ENCODE measurements at regions not wholly inside any gene's neighbourhood (a gene's known extent, or its start where the extent isn't known, plus 50 kb on each side); places are given as distances from the start of the nearest gene placed in this dataset.

- peak overlapping the region; percentile 34 for H3K4me3 ChIP-seq (ENCODE audit: low read length)
- peaks cover 13% of the 10 kb centered on the region for H3K9me3 ChIP-seq (ENCODE audit: control insufficient read depth, low read length)
- no peak overlapping the region for H3K4me3 Mint-ChIP-seq
- no peaks in the 10 kb centered on the region for H3K27me3 ChIP-seq (ENCODE audit: control insufficient read depth, insufficient read depth, low read length, poor library complexity, severe bottlenecking)
- no peak for TF ChIP-seq CTCF (conservative IDR thresholded peaks at IDR 0.05)
- peaks cover 17% of the 10 kb centered on the region for H3K36me3 Mint-ChIP-seq (ENCODE audit: low read depth)
- DNase-seq, result no peak
- H3K4me1 ChIP-seq (ENCODE audit: control insufficient read depth, insufficient read depth, low read length), result peaks cover 7% of the 10 kb centered on the region
- peaks cover 25% of the 10 kb centered on the region for H3K4me1 Mint-ChIP-seq
- peaks cover 33% of the 10 kb centered on the region for H3K9me3 Mint-ChIP-seq
- no peak overlapping the region for H3K27ac ChIP-seq (ENCODE audit: low read depth, low read length)
- no peak overlapping the region for H3K9ac ChIP-seq (ENCODE audit: extremely low read depth, low read length, poor library complexity, severe bottlenecking)
- no peak overlapping the region for H3K27ac Mint-ChIP-seq
- H3K27me3 Mint-ChIP-seq (ENCODE audit: insufficient read depth), result no peaks in the 10 kb centered on the region
- no peaks in the 10 kb centered on the region for H3K36me3 ChIP-seq (ENCODE audit: control insufficient read depth, insufficient read depth, low read length)
These were observed 716.5 kb upstream of the C9orf72 start for GRCh38 chr9:28289746-28290145.

- Histone ChIP-seq H3K27me3 (ENCODE audit: control insufficient read depth, insufficient read depth, low read length, poor library complexity, severe bottlenecking) (no peaks in the 10 kb centered on the region), H3K4me3 (ENCODE audit: low read length) (no peak overlapping the region), H3K9me3 (ENCODE audit: control insufficient read depth, low read length) (peaks cover 13% of the 10 kb centered on the region), H3K36me3 (ENCODE audit: control insufficient read depth, insufficient read depth, low read length) (no peaks in the 10 kb centered on the region), H3K27ac (ENCODE audit: low read depth, low read length) (no peak overlapping the region), H3K4me1 (ENCODE audit: control insufficient read depth, insufficient read depth, low read length) (peaks cover 4% of the 10 kb centered on the region), H3K9ac (ENCODE audit: extremely low read depth, low read length, poor library complexity, severe bottlenecking) (no peak overlapping the region)
- Mint-ChIP-seq H3K36me3 (ENCODE audit: low read depth) (peaks cover 17% of the 10 kb centered on the region), H3K27me3 (ENCODE audit: insufficient read depth) (no peaks in the 10 kb centered on the region), H3K9me3 (peaks cover 28% of the 10 kb centered on the region), H3K4me3 (no peak overlapping the region), H3K27ac (no peak overlapping the region), H3K4me1 (peaks cover 14% of the 10 kb centered on the region)
- 86% methylated on average over 3 of the region's 3 CpGs; no CpG with 5 or more reads in 1 of the 2 experiments for WGBS, 2 experiments (ENCODE audit: insufficient coverage in 1 of 2, insufficient read length in 1 of 2)
- DNase-seq, result no peak
- TF ChIP-seq CTCF (conservative IDR thresholded peaks at IDR 0.05), result no peak
These were observed 720.2 kb upstream of the C9orf72 start for GRCh38 chr9:28293369-28294090.

GRCh38 chr9:28301281-28301680 lies 728.0 kb upstream of the C9orf72 start:
- H3K27me3 Mint-ChIP-seq (ENCODE audit: insufficient read depth), result no peaks in the 10 kb centered on the region
- DNase-seq, result no peak
- H3K27ac Mint-ChIP-seq, result no peak overlapping the region
- no peak for TF ChIP-seq CTCF (conservative IDR thresholded peaks at IDR 0.05)
- no peaks in the 10 kb centered on the region for H3K27me3 ChIP-seq (ENCODE audit: control insufficient read depth, insufficient read depth, low read length, poor library complexity, severe bottlenecking)
- H3K9me3 ChIP-seq (ENCODE audit: control insufficient read depth, low read length), result no peaks in the 10 kb centered on the region
- H3K9me3 Mint-ChIP-seq, result no peaks in the 10 kb centered on the region
- H3K4me3 Mint-ChIP-seq, result no peak overlapping the region
- no peak overlapping the region for H3K4me3 ChIP-seq (ENCODE audit: low read length)
- no peaks in the 10 kb centered on the region for H3K36me3 ChIP-seq (ENCODE audit: control insufficient read depth, insufficient read depth, low read length)
- H3K9ac ChIP-seq (ENCODE audit: extremely low read depth, low read length, poor library complexity, severe bottlenecking), result no peak overlapping the region
- H3K4me1 ChIP-seq (ENCODE audit: control insufficient read depth, insufficient read depth, low read length), result no peaks in the 10 kb centered on the region
- H3K36me3 Mint-ChIP-seq (ENCODE audit: low read depth), result no peaks in the 10 kb centered on the region
- peaks cover 3% of the 10 kb centered on the region for H3K4me1 Mint-ChIP-seq
- H3K27ac ChIP-seq (ENCODE audit: low read depth, low read length), result no peak overlapping the region
